ENCODE measurements at regions not wholly inside any gene's neighbourhood (a gene's known extent, or its start where the extent isn't known, plus 50 kb on each side); places are given as distances from the start of the nearest gene placed in this dataset.
A peak's percentile ranks its signal among the peaks of the same experiment; 100 is the strongest.

GRCh38 chr12:87930033-87930432 lies 99.2 kb downstream of the C12orf50 start:
- peak; percentile 41 for DNase-seq

- DNase-seq: no peak
Measured at GRCh38 chr12:87929346-87929745, 99.9 kb downstream of the C12orf50 start.

GRCh38 chr12:87928031-87928430 lies 101.2 kb downstream of the C12orf50 start:
- DNase-seq: no peak

GRCh38 chr12:87925021-87925420 lies 104.2 kb downstream of the C12orf50 start:
- peak; percentile 11 for DNase-seq

GRCh38 chr12:87924149-87924548 lies 105.1 kb downstream of the C12orf50 start:
- no peak for DNase-seq

- DNase-seq: no peak
Measured at GRCh38 chr12:87923361-87923760, 105.8 kb downstream of the C12orf50 start.

GRCh38 chr12:87922736-87923135 lies 106.5 kb downstream of the C12orf50 start:
- no peak for DNase-seq

GRCh38 chr12:87921621-87922020 lies 107.6 kb downstream of the C12orf50 start:
- DNase-seq: no peak

- no peak for DNase-seq
Measured at GRCh38 chr12:87920139-87920538, 109.1 kb downstream of the C12orf50 start.

- DNase-seq: no peak
Measured at GRCh38 chr12:87901457-87901856, 127.7 kb downstream of the C12orf50 start.

- no peak for DNase-seq
Measured at GRCh38 chr12:87897662-87898061, 131.5 kb downstream of the C12orf50 start.

- DNase-seq: peak; percentile 7
Measured at GRCh38 chr12:87883806-87884205, 145.4 kb downstream of the C12orf50 start.

- DNase-seq: no peak
Measured at GRCh38 chr12:87879141-87879540, 150.1 kb downstream of the C12orf50 start.

GRCh38 chr12:87870493-87871460 lies 158.4 kb downstream of the C12orf50 start:
- DNase-seq: no peak

- no peak for DNase-seq
Measured at GRCh38 chr12:87870061-87870460, 159.1 kb downstream of the C12orf50 start.

- DNase-seq: peak; percentile 14
Measured at GRCh38 chr12:87866578-87867292, 162.5 kb downstream of the C12orf50 start.

GRCh38 chr12:87861791-87862190 lies 167.4 kb downstream of the C12orf50 start:
- no peak for DNase-seq

- DNase-seq: no peak
Measured at GRCh38 chr12:87853448-87854003, 175.7 kb downstream of the C12orf50 start.

GRCh38 chr12:87849074-87849473 lies 180.1 kb downstream of the C12orf50 start:
- no peak for DNase-seq

- DNase-seq: peak; percentile 91
Measured at GRCh38 chr12:87848248-87848868, 180.8 kb downstream of the C12orf50 start.

- DNase-seq: no peak
Measured at GRCh38 chr12:87847147-87847546, 182.1 kb downstream of the C12orf50 start.

GRCh38 chr12:87846045-87846444 lies 183.2 kb downstream of the C12orf50 start:
- DNase-seq: no peak

GRCh38 chr12:87841935-87842334 lies 187.3 kb downstream of the C12orf50 start:
- DNase-seq: no peak

Data from kidney glomerular epithelial cell (primary cell).